Stimulated activated naive CD8-positive, alpha-beta T cell treated with anti-CD3 and anti-CD28 coated beads, Interleukin-15, Interleukin-2, amounts not matched to agents 100 U/mL and 50 U/mL, for 24 hours (primary cell): ENCODE measurements at regions not wholly inside any gene's neighbourhood (a gene's known extent, or its start where the extent isn't known, plus 50 kb on each side); places are given as distances from the start of the nearest gene placed in this dataset.

Experiments used
- ATAC-seq: fragments of 150-1000 bp; cut with Tn5 transposase; one replicate; pipeline ENCODE4 v1.10.0; 2021
- DNase-seq: peaks from one replicate; pipeline ENCODE4 v3.0.0; 2021

GRCh38 chr16:14360326-14361037, 269.6 kb downstream of the PARN start:
- no peak for DNase-seq

GRCh38 chr16:14358697-14359305, 271.3 kb downstream of the PARN start:
- no peak for DNase-seq
- no peak for ATAC-seq

More at GRCh38 chr16:14360326-14361037, 269.6 kb downstream of the PARN start:
- ATAC-seq, result no peak

GRCh38 chr16:14357328-14357727, 272.7 kb downstream of the PARN start:
- no peak for ATAC-seq

GRCh38 chr16:14356064-14356463, 274.0 kb downstream of the PARN start:
- ATAC-seq (no peak), DNase-seq (no peak)

More at GRCh38 chr16:14357328-14357727, 272.7 kb downstream of the PARN start:
- DNase-seq, result no peak

GRCh38 chr16:14354561-14355351, 275.3 kb downstream of the PARN start:
- peak; percentile 21 for DNase-seq
- ATAC-seq, result peak; percentile 86

- no peak for ATAC-seq
These were observed 276.7 kb downstream of the PARN start for GRCh38 chr16:14353340-14353739.

GRCh38 chr16:14351647-14352046, 278.4 kb downstream of the PARN start:
- DNase-seq, result no peak

More at GRCh38 chr16:14353340-14353739, 276.7 kb downstream of the PARN start:
- no peak for DNase-seq

GRCh38 chr16:14350626-14351025, 279.4 kb downstream of the PARN start:
- DNase-seq, result no peak
- no peak for ATAC-seq

More at GRCh38 chr16:14351647-14352046, 278.4 kb downstream of the PARN start:
- no peak for ATAC-seq

- ATAC-seq (no peak), DNase-seq (no peak)
These were observed 279.0 kb downstream of the MRTFB start for GRCh38 chr16:14350081-14350480.

GRCh38 chr16:14347706-14348105, 276.6 kb downstream of the MRTFB start:
- ATAC-seq (no peak), DNase-seq (no peak)

GRCh38 chr16:14346278-14347142, 275.4 kb downstream of the MRTFB start:
- ATAC-seq (no peak), DNase-seq (no peak)

- ATAC-seq (no peak), DNase-seq (no peak)
These were observed 274.5 kb downstream of the MRTFB start for GRCh38 chr16:14345512-14346115.

GRCh38 chr16:14344945-14345344, 273.8 kb downstream of the MRTFB start:
- ATAC-seq (no peak), DNase-seq (no peak)

GRCh38 chr16:14344292-14344691, 273.2 kb downstream of the MRTFB start:
- no peak for ATAC-seq
- no peak for DNase-seq

- no peak for ATAC-seq
- no peak for DNase-seq
These were observed 270.5 kb downstream of the MRTFB start for GRCh38 chr16:14341324-14342225.

GRCh38 chr16:14339694-14340093, 268.6 kb downstream of the MRTFB start:
- ATAC-seq, result no peak
- DNase-seq, result no peak

GRCh38 chr16:14338969-14339368, 267.9 kb downstream of the MRTFB start:
- DNase-seq (no peak), ATAC-seq (no peak)

- no peak for ATAC-seq
These were observed 267.1 kb downstream of the MRTFB start for GRCh38 chr16:14338236-14338635.

GRCh38 chr16:14337303-14338191, 266.4 kb downstream of the MRTFB start:
- DNase-seq, result no peak
- no peak for ATAC-seq

More at GRCh38 chr16:14338236-14338635, 267.1 kb downstream of the MRTFB start:
- DNase-seq, result no peak
